Right atrium auricular region (tissue), 2 donors: ENCODE measurements at regions not wholly inside any gene's neighbourhood (a gene's known extent, or its start where the extent isn't known, plus 50 kb on each side); places are given as distances from the start of the nearest gene placed in this dataset.

Experiments
- DNase-seq: peaks from one replicate; pipeline ENCODE4 v3.0.0-alpha.2; 2019; ENCODE audit warnings: low spot score
- H3K27ac ChIP-seq, 2 donors: fragments of 200-600 bp; sonication (generic); 1 replicate in 1 of 2; 2 replicates in 1 of 2; pipeline ENCODE4 v1.5.1; 2016 to 2019
- H3K27me3 ChIP-seq, 2 donors: fragments of 200-600 bp; sonication (generic); one replicate each; pipeline versions ENCODE4 v1.5.1 to v1.6.0; 2017 to 2019
- H3K36me3 ChIP-seq: fragments of 200-600 bp; sonication (generic); one replicate; pipeline ENCODE4 v1.5.1; 2016
- H3K4me1 ChIP-seq, 2 donors: fragments of 200-600 bp; sonication (generic); one replicate each; pipeline versions ENCODE4 v1.5.1 to v1.6.0; 2017 to 2019
- H3K4me3 ChIP-seq, 2 donors: fragments of 200-600 bp; sonication (generic); 1 replicate in 1 of 2; 2 replicates in 1 of 2; pipeline ENCODE4 v1.5.1; 2017 to 2019; ENCODE audit warnings: mild to moderate bottlenecking in 1 of 2, moderate library complexity in 1 of 2
- H3K9me3 ChIP-seq, 2 donors: fragments of 200-600 bp; sonication (generic); one replicate each; pipeline ENCODE4 v1.5.1; 2019
- TF ChIP-seq, protein P1 (sequence below), 2 donors: fragments of 200-600 bp; sonication (generic); IDR thresholded peaks; one replicate each; pipeline ENCODE4 v1.5.1; 2019; ENCODE audit warnings: antibody characterized with exemption in 2 of 2

DNA sequence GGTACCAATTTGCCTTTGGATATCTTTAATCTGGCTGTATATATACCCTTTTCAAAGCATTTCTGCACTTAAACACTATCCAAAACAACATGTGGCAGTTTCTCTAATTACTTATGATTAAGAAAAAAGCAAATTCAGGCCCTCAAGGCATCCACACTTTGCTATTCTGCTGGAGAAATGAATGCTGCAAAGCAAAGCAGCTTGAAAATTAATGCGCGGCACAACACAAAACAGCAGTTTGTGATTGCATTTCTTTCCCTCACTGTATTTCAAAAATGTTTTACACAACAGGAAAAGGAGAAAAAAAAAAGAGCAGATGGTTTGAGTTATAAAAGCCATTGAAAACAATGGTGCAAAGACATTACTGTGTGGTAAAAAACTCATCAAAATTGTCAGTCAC, 738.4 kb upstream of the RAG2 start:
- no peak for DNase-seq
- no peaks in the 10 kb centered on the region for H3K36me3 ChIP-seq

GRCh38 chr11:37333345-37333744, 735.3 kb upstream of the RAG2 start:
- Histone ChIP-seq H3K27me3 (no peaks in the 10 kb centered on the region), H3K4me1 (no peaks in the 10 kb centered on the region), H3K4me3 (no peak overlapping the region), H3K27ac (no peak overlapping the region), H3K9me3 (no peaks in the 10 kb centered on the region), H3K36me3 (no peaks in the 10 kb centered on the region)
- TF ChIP-seq, protein P1, sequence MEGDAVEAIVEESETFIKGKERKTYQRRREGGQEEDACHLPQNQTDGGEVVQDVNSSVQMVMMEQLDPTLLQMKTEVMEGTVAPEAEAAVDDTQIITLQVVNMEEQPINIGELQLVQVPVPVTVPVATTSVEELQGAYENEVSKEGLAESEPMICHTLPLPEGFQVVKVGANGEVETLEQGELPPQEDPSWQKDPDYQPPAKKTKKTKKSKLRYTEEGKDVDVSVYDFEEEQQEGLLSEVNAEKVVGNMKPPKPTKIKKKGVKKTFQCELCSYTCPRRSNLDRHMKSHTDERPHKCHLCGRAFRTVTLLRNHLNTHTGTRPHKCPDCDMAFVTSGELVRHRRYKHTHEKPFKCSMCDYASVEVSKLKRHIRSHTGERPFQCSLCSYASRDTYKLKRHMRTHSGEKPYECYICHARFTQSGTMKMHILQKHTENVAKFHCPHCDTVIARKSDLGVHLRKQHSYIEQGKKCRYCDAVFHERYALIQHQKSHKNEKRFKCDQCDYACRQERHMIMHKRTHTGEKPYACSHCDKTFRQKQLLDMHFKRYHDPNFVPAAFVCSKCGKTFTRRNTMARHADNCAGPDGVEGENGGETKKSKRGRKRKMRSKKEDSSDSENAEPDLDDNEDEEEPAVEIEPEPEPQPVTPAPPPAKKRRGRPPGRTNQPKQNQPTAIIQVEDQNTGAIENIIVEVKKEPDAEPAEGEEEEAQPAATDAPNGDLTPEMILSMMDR (IDR thresholded peaks at IDR 0.05): no peak
- DNase-seq: no peak

More for the DNA sequence above, 738.4 kb upstream of the RAG2 start:
- Histone ChIP-seq H3K4me1 (no peaks in the 10 kb centered on the region), H3K4me3 (no peak overlapping the region), H3K27me3 (no peaks in the 10 kb centered on the region), H3K9me3 (no peaks in the 10 kb centered on the region), H3K27ac (no peak overlapping the region)
- TF ChIP-seq, protein P1 (IDR thresholded peaks at IDR 0.05): no peak

DNA sequence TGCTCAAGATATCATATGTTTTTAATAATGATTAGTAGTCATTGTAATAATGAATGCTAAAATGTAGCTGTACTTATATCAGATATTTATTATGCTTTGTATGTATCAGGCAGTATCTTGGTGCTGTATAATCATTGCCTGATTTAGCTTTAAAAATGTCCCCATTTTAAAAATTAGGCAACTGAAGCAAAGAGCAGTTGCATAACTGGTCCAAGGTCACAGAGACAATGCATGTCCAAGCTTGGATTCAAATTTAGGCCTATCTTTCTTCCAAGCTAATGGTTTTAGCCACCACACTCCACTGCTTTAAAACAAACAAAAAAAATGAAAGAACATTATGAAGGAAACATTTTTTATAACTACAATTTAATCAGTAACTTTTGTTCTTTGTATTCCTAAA, 725.8 kb upstream of the RAG2 start:
- H3K27me3 ChIP-seq: no peaks in the 10 kb centered on the region
- H3K36me3 ChIP-seq: no peaks in the 10 kb centered on the region
- DNase-seq: no peak
- no peaks in the 10 kb centered on the region for H3K4me1 ChIP-seq
- TF ChIP-seq, protein P1 (IDR thresholded peaks at IDR 0.05): no peak
- H3K9me3 ChIP-seq: no peaks in the 10 kb centered on the region
- no peak overlapping the region for H3K27ac ChIP-seq
- H3K4me3 ChIP-seq: no peak overlapping the region

GRCh38 chr11:37322333-37323194, 724.5 kb upstream of the RAG2 start:
- Histone ChIP-seq H3K27ac (no peak overlapping the region), H3K4me1 (no peaks in the 10 kb centered on the region), H3K4me3 (no peak overlapping the region), H3K27me3 (no peaks in the 10 kb centered on the region), H3K36me3 (no peaks in the 10 kb centered on the region), H3K9me3 (no peaks in the 10 kb centered on the region)
- TF ChIP-seq, protein P1 (IDR thresholded peaks at IDR 0.05): no peak
- no peak for DNase-seq

GRCh38 chr11:37320921-37321320, 722.9 kb upstream of the RAG2 start:
- no peaks in the 10 kb centered on the region for H3K4me1 ChIP-seq
- no peak overlapping the region for H3K27ac ChIP-seq
- no peak for DNase-seq
- H3K9me3 ChIP-seq: no peaks in the 10 kb centered on the region
- TF ChIP-seq, protein P1 (IDR thresholded peaks at IDR 0.05): no peak
- H3K4me3 ChIP-seq: no peak overlapping the region
- no peaks in the 10 kb centered on the region for H3K27me3 ChIP-seq
- no peaks in the 10 kb centered on the region for H3K36me3 ChIP-seq

DNA sequence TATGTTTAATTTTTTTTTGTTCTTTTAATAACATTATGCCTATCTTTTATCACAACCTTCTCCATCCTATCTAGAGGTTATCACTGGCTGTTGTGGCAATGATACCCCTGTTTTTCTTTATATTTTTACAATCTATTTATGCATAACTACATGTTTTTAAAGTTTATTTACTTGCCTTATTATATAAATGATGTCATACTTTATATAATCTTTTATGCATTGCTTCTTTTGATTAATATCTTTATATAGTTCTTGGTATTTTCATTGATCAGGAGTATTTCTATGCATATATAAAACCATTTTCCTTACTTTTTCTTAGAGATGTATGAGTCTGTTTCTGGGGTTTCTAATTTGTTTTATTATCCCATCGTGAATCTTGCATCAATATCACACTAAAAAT, 719.8 kb upstream of the RAG2 start:
- Histone ChIP-seq H3K27me3 (no peaks in the 10 kb centered on the region), H3K36me3 (no peaks in the 10 kb centered on the region), H3K9me3 (no peaks in the 10 kb centered on the region), H3K4me1 (no peaks in the 10 kb centered on the region), H3K27ac (no peak overlapping the region), H3K4me3 (no peak overlapping the region)
- TF ChIP-seq, protein P1 (IDR thresholded peaks at IDR 0.05): no peak
- no peak for DNase-seq
